Medulla oblongata (tissue), 1 donor: ENCODE measurements at regions not wholly inside any gene's neighbourhood (a gene's known extent, or its start where the extent isn't known, plus 50 kb on each side); places are given as distances from the start of the nearest gene placed in this dataset.

Source experiments
- DNase-seq: peaks from one replicate; pipeline ENCODE4 v3.0.0-alpha.2; 2015; ENCODE audit errors: extremely low spot score

DNA sequence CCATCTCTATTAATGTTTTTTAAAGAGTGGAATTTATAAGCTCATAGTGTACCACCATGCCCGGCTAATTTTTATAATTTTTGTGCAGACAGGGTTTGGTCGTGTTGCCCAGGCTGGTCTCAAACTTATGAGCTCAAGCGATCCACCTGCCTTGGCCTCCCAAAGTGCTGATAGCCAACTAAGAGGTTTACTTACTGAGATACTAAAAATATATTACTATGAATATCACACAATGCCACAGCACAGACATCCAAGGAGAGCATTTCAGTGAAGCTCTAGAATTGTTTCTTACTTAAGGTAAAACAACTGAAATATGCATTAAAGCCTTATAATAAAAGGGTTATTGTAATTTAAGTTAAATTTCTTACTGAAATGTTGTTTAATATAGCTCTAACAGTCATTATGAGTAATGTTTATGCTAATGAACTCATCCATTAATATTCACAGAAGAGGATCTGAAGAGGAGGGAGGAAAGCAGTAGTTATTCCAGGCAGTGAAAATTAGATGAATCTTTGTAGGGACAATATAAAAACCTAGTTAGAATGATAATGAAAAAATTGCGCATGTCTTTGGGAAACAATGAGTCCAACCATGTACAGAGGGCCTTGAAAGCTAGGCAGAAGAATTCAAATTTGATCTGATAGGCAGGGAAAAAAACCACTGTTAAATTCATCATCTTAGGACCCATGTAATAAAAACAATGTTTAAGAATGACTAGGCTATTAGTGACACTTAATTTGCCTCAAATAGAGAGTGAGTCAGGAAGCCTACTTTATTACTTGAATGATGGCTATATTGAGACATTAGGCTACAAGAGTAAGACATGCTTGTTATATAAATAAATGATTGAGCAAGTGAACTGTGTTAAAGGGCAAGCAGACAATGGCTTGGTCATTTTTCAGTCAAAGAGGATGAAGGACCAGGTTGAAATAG, 99.2 kb downstream of the SLC41A2 start:
- DNase-seq = no peak

DNA sequence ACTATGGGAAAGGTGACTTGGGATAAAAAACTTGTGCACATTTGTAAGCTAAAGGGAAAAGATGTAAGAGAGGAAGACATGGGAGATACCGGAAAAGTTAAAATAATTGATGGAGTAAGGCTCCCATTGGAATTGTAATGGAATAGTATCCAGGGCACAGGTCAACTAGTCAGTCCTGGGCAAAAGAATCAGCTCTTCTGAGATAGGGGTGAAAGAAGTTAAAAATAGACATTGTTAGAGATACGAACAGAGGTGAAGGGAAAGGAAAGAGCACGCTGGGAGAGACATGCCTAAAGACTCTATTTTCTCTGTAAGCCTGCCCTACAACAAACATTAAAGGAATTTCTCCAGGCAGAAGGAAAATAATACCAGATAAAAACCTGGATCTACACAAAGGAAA, 101.6 kb downstream of the SLC41A2 start:
- no peak for DNase-seq

DNA sequence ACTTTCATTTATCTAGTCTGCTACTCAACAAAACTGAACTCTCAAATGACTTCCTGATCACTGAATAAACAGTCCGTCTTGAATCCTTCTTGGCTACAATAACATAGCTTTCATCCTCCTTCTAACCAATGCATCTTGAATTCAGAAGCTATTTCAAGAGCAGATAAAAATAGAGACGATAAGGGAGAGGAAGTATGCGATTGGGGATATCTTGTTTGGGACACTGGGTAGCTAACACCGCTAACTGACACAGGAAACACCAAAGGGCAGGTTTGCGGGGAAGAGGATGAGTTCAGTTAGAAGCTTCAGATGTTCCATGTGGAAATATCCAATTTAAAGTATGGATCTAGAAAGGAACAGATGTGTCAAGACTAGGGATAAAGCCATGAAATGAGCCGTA, 102.5 kb downstream of the SLC41A2 start:
- no peak for DNase-seq

DNA sequence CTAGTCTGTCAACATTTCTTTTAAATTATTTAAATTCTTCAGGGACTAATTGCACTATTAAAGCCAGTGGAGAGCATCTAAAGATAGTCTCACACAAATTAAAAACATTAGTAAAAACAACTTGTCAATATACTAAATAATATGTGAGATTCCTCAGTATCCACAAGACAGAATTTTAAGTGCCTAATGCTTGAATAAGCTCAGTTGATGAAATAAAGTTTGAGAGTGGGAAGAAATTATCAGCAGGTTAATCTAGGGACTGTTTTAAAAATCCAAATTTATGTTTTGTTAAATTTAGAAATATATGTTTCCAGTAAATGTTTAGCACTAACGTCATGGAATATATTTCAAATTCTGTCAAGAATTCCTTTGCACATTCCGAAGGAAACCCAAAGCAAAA, 105.2 kb downstream of the SLC41A2 start:
- no peak for DNase-seq

DNA sequence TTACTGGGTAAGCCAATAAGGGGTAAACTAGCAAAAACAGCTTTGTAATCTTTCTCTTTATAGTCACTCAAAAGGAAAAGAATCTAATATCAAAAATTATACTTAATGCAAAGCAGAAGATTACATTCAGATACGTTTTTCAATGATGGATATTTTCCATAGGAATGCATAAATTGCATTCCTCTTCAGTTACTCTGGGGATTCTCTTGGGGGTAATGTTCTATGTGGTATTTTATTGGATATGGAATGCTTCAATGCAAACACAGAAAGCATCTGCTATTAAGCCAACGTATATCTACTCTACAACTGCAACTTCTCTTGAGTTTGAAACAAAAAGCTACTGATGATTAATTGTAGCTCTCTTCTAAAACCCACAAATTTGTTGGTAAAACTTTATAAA, 106.0 kb downstream of the SLC41A2 start:
- no peak for DNase-seq

DNA sequence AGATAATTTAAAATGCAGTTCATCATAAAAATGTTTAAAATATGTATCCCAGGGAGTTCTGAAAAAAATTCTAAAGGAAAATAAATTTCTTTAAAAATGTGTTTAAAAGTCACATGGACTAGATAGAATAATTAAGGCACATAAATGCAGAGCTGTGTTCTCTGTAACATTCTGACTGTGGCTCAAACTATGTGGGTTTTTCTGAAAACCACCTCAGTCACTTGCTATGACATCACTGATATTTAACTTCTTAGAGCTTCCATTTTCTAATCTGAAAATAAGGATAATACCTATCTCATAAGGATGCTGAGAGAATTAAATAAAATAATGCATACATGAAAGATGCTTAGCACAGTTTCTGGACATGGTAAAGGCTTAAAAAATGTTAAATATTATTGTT, 107.3 kb downstream of the SLC41A2 start:
- no peak for DNase-seq

DNA sequence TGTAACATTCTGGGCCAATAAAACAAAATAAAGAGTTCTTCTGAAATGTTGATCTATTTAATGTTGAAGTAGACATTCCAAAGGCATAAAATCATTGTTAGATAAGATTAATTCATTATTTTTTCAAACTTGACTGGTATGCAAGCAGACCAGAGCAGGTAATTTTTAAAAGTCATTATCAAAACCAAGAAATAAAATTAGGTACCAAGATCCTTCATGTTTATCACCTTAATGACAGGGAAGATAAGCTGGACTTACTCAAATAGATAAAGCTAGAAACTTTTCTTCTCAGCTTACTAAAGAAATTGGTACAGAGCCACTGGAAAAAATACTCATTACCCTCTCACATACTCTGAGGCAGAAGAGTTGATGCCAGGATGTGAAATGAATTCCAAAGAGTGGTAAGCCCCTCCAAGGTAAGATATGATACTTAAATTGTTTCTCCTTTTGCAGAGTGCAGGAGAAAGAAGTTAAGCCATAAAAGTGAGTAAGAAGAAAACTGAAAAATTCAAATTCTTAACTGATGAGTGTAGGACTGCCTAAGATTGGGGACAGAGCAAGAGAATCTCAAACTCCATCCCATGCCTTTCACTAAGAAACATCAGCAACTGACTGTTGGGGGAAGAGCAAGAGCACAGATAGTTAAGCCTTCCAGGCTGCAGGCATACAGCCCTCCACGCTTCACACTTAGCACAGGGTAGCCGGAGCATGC, 111.9 kb downstream of the SLC41A2 start:
- DNase-seq = no peak

DNA sequence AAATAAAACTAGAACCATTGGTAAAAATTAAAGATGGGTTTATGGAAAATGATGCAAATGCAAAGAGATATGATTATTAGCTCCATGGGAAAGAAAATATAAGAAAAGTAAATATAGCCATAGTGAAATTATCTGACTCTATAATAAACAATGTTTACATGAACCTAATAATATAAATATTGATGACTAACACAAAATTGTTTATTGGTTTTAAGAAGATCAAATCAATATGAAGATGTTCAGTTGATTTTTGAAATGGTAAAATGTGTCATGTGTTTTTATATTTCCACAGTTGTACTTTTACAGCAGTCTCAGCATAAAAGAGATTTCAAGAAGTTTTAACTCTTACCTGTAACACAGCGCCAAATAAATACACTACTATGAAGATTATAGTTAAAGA, 114.0 kb downstream of the SLC41A2 start:
- no peak for DNase-seq

DNA sequence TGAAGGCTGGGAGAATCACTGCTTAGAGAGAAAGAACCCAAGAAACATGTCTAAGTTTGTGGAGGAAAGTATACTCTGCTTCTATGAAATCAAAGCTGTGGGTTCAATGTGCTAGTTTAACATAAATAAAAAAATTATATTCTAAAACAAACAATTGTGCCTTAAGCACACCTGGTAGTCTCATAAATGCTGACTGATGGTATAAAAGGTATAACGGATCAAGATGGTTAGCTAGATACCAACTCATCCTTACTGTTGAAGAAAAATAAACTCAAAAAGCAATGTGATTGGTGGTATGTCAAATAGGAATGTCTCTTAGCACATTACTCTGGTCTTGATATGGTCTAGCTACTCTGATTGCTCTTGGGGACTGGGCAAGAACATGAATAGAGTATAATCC, 117.8 kb downstream of the SLC41A2 start:
- DNase-seq = no peak

DNA sequence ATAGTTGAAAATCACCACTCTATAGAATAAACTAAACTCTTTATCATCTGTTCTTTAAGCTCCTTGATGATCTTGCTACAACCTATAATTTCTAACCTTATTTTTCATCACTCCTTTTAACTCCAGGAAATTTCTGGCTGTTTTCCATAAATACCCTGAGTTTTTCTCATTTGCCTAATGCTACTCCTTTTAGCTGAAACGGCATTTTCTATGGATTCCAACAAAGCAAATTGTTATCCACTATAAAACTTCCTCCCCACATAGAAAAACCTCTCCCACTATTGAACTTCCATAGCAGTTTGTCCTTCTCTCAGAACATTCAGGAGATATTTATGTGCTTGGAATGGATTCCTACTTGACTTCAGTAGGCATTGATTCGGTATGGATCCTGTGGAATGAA, 122.8 kb downstream of the SLC41A2 start:
- DNase-seq = no peak

DNA sequence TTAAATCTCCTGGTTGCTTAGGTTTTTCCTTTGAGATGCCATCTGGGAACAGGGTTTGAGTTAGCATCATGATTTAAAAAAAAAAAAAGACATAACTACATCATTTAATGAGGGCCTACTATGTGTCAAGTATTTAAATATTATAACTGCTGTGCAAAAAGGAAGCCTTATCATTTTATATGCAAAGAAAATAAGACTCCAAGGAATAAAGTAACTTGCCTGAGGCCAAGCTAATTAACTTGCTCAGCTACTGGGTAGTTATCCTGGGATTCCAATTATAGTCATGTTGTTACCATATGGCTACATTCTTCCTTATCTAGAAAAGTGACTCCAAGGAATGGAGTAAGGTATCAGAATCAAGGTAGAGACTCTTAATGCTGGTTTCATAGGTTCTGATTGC, 123.5 kb downstream of the SLC41A2 start:
- DNase-seq = no peak

DNA sequence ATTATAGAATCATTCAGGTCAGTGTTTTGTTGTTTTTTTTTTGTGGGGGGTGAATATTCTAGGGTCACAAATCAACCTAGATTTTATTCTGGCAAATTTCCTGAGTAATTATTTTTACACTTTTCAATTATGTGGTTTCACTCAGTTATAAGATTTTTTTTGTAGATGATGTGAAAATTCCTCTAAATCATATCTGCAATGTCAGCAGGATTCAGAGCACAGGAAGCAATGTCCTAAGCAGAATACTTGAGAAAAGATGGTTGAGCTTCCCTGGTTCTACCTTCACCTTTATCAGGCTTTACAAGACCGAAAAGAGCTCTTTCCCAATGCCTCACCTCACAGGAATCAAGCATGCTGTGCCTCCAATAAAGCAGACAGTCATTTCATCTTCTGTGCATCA, 124.3 kb downstream of the SLC41A2 start:
- DNase-seq = no peak

DNA sequence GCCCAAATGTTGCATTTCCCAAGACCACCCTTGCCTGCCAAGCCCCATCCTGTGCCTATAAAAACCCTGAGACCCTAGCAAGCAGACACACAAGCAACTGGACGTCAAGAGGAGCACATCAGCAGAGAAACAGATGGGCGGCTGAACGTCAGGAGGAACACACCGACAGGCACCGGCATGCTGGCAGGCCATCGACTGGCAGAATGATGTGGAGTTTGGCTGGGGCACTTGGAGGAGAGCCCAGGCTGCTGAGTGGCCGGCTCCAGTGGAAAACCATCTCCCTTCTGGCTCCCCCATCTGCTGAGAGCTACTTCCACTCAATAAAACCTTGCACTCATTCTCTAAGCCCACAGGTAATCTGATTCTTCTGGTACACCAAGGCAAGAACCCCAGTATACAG, 130.1 kb downstream of the SLC41A2 start:
- DNase-seq = no peak

DNA sequence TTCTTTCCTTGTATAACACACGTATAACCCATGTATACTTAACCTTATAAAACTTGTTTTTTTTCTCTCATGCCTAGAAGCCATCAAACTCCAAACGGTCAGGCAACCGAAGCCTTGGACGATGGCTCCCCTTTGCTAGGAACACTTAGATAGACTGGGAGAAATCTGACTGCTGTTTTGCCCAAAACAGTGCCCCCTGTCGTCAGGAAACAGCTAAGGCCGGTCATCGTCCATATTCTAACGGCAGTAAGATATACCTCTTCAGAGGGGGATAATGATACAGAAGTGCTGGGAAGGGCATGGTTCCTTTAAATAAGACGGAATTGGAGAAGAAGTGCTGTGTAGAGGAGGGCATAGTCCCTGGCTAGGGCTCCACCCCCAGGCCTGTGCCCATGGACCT, 130.5 kb downstream of the SLC41A2 start:
- DNase-seq = no peak

DNA sequence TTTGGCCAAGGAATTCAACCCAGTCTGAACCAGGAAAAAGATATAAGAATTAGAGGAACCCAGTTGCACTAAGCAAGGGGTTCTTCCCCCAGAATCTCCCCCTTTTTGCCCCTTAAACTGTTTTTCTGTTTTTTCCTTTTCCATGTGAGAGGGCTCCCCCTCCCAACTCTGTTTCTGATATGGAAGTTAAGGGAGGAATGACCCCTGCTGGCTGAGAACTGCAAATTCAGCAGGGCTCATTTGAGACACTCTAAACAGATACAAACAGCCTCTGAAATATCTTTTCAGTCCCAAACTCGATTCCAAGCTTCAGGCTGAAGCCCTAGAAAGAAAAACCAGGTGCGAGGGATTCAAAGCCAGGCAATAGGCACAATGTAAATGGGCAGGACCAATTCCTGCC, 132.7 kb downstream of the SLC41A2 start:
- DNase-seq = no peak

DNA sequence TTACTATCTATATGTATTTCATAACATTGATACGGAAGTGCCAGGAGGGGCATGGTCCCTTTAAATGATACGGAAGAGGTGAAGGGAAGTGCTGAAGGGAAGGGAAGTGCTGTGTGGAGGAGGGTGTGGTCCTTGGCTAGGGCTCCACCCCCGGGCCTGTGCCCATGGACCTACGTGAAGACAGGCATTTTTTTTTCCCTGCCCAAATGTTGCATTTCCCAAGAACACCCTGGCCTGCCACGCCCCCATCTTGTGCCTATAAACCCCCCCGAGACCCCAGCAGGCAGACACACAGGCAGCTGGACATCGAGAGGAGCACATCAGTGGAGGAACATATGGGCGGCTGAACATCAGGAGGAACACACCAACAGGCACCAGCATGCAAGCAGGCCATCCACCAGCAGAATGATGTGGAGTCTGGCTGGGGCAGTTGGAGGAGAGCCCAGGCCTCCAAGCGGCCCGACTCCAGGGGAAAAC, 134.1 kb downstream of the SLC41A2 start:
- no peak for DNase-seq

DNA sequence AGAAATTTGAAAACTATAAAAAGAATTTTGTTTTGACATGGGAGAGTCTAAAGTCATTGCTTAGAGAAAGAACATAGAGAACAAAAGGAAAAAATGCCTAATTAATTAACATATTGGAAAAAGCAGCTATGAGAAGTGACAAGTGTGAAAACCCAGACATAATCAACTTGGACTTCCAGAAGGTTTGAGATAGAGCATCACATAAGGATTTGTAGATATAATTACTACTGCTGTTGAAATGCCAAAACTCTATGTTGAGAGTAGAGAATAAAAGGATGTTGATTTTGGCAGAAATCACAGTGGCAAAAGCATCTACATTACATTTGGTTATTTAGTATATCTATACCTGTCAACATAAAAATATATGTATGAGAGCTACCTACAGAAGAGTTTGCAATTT, 135.1 kb downstream of the SLC41A2 start:
- DNase-seq = no peak

DNA sequence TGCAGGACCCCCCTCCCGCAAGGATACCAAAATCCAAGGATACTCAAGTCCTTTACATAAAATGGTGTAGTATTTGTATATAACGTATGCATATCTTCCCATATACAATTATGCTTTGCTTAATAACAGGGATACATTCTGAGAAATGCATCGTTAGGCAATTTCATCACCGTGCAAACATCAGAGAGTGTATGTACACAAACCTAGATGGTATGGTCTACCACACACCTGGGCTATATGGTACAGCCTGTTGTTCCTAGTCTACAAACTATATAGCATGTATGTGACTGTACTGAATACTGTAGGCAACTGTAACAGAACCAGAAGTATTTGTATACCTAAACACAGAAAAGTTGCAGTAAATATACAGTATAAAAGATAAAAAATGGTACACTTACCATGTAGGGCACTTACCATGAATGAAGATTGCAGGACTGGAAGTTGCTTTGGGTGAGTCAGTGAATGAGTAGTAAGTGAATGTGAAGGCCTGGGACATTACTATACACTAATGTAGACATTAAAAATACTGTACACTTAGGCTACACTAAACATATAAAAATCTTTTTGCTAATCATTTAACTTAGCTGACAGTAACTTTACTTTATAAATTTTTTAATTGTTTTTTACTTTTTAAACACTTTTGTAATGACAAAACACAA, 141.1 kb downstream of the SLC41A2 start:
- no peak for DNase-seq

DNA sequence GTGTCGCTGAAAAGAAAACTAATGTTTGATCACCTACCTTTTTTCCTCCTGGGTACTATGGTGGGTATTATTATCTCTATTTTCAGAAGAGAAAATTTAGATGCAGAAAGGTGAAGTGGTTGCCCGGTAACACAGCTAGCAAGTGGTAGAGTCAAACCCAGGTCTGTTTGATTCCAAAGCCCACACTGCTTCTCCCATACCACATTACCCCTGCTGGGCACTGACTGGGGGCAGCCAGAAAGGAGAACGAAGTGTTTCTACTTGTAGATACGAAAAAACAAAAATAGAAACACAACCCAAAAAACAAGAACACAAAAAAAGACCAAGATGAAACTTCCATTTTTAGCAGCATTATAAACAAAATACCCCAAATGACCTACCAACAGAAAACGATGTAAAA, 142.2 kb downstream of the SLC41A2 start:
- DNase-seq = no peak

DNA sequence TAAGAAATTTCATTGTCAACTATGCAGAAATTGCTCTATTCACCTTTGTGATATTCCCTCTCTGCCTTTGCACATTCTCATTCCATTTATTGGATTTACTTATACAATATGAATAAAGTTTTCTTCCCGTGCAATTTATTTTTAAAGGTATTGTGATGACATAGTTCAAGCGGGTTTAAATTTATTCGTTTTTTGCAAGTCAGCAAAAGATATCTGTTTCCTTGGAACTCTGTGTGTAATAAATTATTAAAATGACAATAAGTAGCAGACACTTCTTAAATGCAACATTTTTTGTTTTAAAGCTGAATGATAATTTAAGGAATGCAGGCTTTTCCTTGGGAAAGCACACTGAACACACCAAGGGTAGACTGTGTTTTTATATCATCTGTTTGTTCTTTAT, 143.1 kb downstream of the SLC41A2 start:
- no peak for DNase-seq
